Activated CD8-positive, alpha-beta T cell treated with anti-CD3 and anti-CD28 coated beads for 36 hours (primary cell): ENCODE measurements at regions not wholly inside any gene's neighbourhood (a gene's known extent, or its start where the extent isn't known, plus 50 kb on each side); places are given as distances from the start of the nearest gene placed in this dataset.

Experiments
- ATAC-seq: fragments of 200-7000 bp; cut with Tn5 transposase; one replicate; pipeline ENCODE4 v1.10.0; 2021; ENCODE audit warnings: mild to moderate bottlenecking, moderate library complexity
- CTCF ChIA-PET: fragments of 350-600 bp; sonication (Branson Sonifier 250); formaldehyde crosslinking; loops from one replicate; lab custom pipeline; 2021; ENCODE audit warnings: antibody characterized with exemption; lab: Charles Lee
- POLR2A ChIA-PET: fragments of 350-600 bp; sonication (Branson Sonifier 250); formaldehyde crosslinking; loops from one replicate; lab custom pipeline; 2021; ENCODE audit warnings: antibody characterized with exemption; lab: Charles Lee
- DNase-seq: peaks from one replicate; pipeline ENCODE4 v3.0.0-alpha.2; 2020
- H3K27ac Mint-ChIP-seq: one replicate; pipeline ENCODE4 v1.8.0; 2021; ENCODE audit warnings: mild to moderate bottlenecking, mixed read lengths
- H3K27me3 Mint-ChIP-seq: one replicate; pipeline ENCODE4 v1.8.0; 2021; ENCODE audit warnings: mixed read lengths
- H3K36me3 Mint-ChIP-seq: one replicate; pipeline ENCODE4 v1.8.0; 2021; ENCODE audit warnings: low read depth, mixed read lengths
- H3K4me1 Mint-ChIP-seq: one replicate; pipeline ENCODE4 v1.8.0; 2021; ENCODE audit warnings: low read depth, mixed read lengths
- H3K4me3 Mint-ChIP-seq: one replicate; pipeline ENCODE4 v1.8.0; 2021; ENCODE audit warnings: mild to moderate bottlenecking, moderate library complexity, mixed read lengths
- H3K9me3 Mint-ChIP-seq: one replicate; pipeline ENCODE4 v1.8.0; 2021; ENCODE audit warnings: mixed read lengths
- intact Hi-C: fragments of 100-400 bp; cut with micrococcal nuclease; formaldehyde crosslinking; loops from one replicate; pipeline ENCODE4 v1.10.0; 2022
- TF ChIP-seq, protein P1 (sequence below): fragments of 200-600 bp; IDR thresholded peaks from one replicate; pipeline ENCODE4 v1.8.0; 2022; ENCODE audit warnings: antibody characterized with exemption, mild to moderate bottlenecking

DNA sequence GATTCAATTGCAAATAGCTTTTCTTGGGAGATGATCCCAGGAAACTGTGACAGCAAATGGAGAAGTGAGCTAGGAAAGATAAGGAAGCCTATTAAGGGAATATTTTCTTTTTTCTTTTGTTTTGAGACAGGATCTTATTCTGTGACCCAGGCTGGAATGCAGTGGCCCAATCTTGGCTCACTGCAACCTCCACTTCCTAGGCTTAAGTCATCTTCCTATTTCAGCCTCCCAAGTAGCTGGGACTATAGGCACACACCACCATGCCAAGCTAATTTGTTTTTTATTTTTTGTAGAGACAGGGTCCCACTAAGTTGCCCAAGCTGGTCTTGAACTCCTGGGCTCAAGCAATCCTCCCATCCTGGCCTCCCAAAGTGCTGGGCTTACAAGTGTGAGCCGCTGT, 433.7 kb downstream of the RPS6KC1 start:
- Mint-ChIP-seq H3K27ac (no peak overlapping the region), H3K36me3 (no peaks in the 10 kb centered on the region), H3K4me3 (no peak overlapping the region), H3K27me3 (peaks cover 2% of the 10 kb centered on the region), H3K9me3 (no peaks in the 10 kb centered on the region), H3K4me1 (no peaks in the 10 kb centered on the region)
- TF ChIP-seq, protein P1, sequence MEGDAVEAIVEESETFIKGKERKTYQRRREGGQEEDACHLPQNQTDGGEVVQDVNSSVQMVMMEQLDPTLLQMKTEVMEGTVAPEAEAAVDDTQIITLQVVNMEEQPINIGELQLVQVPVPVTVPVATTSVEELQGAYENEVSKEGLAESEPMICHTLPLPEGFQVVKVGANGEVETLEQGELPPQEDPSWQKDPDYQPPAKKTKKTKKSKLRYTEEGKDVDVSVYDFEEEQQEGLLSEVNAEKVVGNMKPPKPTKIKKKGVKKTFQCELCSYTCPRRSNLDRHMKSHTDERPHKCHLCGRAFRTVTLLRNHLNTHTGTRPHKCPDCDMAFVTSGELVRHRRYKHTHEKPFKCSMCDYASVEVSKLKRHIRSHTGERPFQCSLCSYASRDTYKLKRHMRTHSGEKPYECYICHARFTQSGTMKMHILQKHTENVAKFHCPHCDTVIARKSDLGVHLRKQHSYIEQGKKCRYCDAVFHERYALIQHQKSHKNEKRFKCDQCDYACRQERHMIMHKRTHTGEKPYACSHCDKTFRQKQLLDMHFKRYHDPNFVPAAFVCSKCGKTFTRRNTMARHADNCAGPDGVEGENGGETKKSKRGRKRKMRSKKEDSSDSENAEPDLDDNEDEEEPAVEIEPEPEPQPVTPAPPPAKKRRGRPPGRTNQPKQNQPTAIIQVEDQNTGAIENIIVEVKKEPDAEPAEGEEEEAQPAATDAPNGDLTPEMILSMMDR: no peak
- intact Hi-C loops: no loop called here
- ChIA-PET CTCF (no interaction called here), POLR2A (no interaction called here)
- ATAC-seq (no peak), DNase-seq (no peak)

DNA sequence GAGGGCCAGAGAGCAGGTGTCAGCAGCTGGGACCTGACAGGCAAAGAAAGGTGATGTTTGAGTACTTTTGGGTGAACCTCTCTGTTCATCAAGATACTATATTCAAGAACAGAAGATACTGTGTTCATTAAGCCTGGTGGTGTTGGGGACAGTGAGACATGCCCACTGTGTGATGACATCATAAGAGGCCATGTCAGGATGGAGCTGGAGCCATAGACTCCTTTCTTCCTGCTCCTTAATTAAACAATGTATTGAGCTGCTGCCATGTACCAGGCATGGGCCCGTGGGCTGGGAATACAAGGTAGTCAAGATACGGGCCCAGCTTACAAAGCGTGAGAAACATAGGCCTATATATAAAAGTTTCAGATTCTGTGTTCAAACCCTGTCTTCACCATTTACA, 435.4 kb downstream of the RPS6KC1 start:
- H3K9me3 Mint-ChIP-seq: no peaks in the 10 kb centered on the region
- no peak overlapping the region for H3K4me3 Mint-ChIP-seq
- H3K36me3 Mint-ChIP-seq: no peaks in the 10 kb centered on the region
- CTCF ChIA-PET: no interaction called here
- no peak overlapping the region for H3K27ac Mint-ChIP-seq
- TF ChIP-seq, protein P1: no peak
- DNase-seq (no peak), ATAC-seq (no peak)
- intact Hi-C loops: no loop called here
- H3K4me1 Mint-ChIP-seq: no peaks in the 10 kb centered on the region
- POLR2A ChIA-PET: interaction anchor here (0.6 kb wide), 1 partner anchor 403 kb away, joined by 3 read pairs; no protein-coding TSS in a partner anchor
- H3K27me3 Mint-ChIP-seq: peaks cover 2% of the 10 kb centered on the region

DNA sequence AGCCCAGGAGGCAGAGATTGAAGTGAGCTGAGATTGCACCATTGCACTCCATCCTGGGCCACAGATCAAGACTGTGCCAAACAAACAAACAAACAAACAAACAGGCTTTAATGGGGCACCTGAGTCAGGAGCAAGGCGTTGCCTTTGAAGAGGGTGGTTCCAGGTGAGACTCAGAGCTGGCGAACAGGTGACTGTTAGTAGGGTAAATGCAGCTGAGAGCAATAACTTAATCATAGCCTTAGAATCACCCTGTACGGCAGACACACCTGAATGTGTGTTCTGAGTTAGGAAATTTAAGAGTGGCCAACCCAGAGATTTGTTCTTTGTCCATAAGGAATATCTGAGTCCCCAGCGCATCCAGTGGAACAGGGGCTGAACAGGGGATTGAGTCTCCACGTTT, 440.4 kb downstream of the RPS6KC1 start:
- no peak overlapping the region for H3K27ac Mint-ChIP-seq
- H3K4me1 Mint-ChIP-seq: no peaks in the 10 kb centered on the region
- DNase-seq (no peak), ATAC-seq (no peak)
- ChIA-PET CTCF (no interaction called here), POLR2A (no interaction called here)
- no peaks in the 10 kb centered on the region for H3K9me3 Mint-ChIP-seq
- H3K36me3 Mint-ChIP-seq: no peaks in the 10 kb centered on the region
- no peak overlapping the region for H3K4me3 Mint-ChIP-seq
- intact Hi-C loops: no loop called here
- peaks cover 11% of the 10 kb centered on the region for H3K27me3 Mint-ChIP-seq
- TF ChIP-seq, protein P1: no peak

DNA sequence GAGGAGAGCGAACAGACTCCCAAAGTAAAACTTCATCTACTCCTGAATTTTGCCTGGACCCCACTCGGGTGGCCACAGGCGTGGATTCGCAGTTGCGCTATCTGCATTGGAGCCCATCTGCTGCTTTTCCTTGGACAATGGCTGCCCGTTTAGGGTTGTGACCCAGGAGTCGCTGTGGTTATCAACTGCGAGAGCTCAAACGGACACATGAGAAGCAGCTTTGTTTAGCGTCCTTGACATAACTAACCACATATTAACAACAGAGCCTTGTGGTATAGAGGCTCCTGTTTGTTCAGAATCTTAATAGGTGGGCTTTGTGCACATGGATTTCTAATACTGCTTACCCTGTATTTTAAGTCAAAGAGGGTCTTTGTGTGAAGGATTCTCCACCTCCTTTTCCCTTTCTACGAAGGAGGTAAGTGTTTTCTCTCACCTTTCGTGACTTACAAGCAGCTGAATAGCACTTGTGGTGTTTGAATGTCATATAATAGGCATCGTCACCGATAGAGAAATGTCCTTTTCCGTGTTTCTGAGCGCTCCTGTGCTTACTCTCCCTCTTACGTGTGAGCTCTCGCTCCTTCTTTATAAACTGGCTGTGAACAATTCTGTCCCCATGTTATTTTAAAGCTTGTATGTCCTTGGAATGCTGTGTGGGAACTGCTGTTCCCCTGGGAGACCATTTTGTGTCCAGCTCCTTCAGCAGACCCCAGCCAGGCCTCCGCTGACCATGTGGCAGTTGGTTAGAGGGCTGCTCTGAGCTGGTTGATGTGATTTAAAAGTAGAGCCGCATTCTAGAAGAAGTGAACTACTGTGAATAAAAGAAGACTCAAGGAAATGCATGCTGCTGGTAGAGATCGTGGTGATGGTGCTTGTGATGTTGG, 441.4 kb downstream of the RPS6KC1 start:
- H3K4me3 Mint-ChIP-seq: no peak overlapping the region
- H3K27me3 Mint-ChIP-seq: peaks cover 11% of the 10 kb centered on the region
- H3K4me1 Mint-ChIP-seq: no peaks in the 10 kb centered on the region
- CTCF ChIA-PET: no interaction called here
- no peaks in the 10 kb centered on the region for H3K9me3 Mint-ChIP-seq
- DNase-seq (no peak), ATAC-seq (no peak)
- no peak overlapping the region for H3K27ac Mint-ChIP-seq
- no peaks in the 10 kb centered on the region for H3K36me3 Mint-ChIP-seq
- TF ChIP-seq, protein P1: no peak
- intact Hi-C loops: no loop called here
- POLR2A ChIA-PET: no interaction called here

DNA sequence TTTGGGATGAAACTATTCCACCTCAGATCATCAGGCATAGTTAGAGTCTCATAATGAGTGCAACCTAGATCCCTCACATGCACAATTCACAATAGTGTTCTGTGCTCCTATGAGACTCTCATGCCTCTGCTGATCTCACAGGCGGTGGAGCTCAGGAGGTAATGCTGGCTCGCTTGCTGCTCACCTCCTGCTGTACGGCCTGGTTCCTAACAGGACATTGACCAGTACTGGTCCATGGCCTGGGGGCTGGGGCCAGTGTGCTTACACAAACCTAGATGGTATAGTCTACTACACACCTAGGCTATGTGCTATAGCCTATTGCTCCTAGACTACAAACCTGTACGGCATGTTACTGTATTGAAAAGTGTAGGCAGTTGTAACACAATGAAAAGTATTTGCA, 448.4 kb downstream of the RPS6KC1 start:
- intact Hi-C loops: no loop called here
- no peak for ATAC-seq
- Mint-ChIP-seq H3K4me1 (no peaks in the 10 kb centered on the region), H3K36me3 (no peaks in the 10 kb centered on the region), H3K27ac (no peak overlapping the region), H3K4me3 (no peak overlapping the region), H3K27me3 (peaks cover 2% of the 10 kb centered on the region), H3K9me3 (peaks cover 3% of the 10 kb centered on the region)
- TF ChIP-seq, protein P1: no peak
- no peak for DNase-seq
- ChIA-PET CTCF (no interaction called here), POLR2A (interaction anchor here (1.0 kb wide), 1 partner anchor 273 kb away, joined by 3 read pairs; no protein-coding TSS in a partner anchor)
